Transverse colon (tissue), 4 donors: ENCODE measurements at regions not wholly inside any gene's neighbourhood (a gene's known extent, or its start where the extent isn't known, plus 50 kb on each side); places are given as distances from the start of the nearest gene placed in this dataset.
"Not testable (repeated sequence)": the region's sequence is repeated elsewhere in the genome, so short reads cannot be mapped to it uniquely, and the experiment has no call there.

Experiments
- EP300 ChIP-seq: sonication (generic); formaldehyde crosslinking; IDR thresholded peaks from one replicate; pipeline ENCODE4 v1.6.1; 2017; ENCODE audit warnings: antibody characterized with exemption, low read depth
- POLR2A ChIP-seq: fragments of 450-650 bp; IDR thresholded peaks from one replicate; pipeline ENCODE4 v1.6.1; 2016; ENCODE audit warnings: antibody characterized with exemption, mild to moderate bottlenecking, moderate library complexity
- POLR2AphosphoS5 ChIP-seq, 3 donors: sonication (generic); formaldehyde crosslinking; IDR thresholded peaks; one replicate each; pipeline ENCODE4 v1.6.1; 2016; ENCODE audit warnings: antibody characterized with exemption in 3 of 3
- TF ChIP-seq, protein P1 (sequence below), 5 experiments: fragments of 200-600 bp in 3 of 5; fragments of 450-650 bp in 2 of 5; sonication (generic) in 3 of 5; IDR thresholded peaks; 1 replicate in 2 of 5; 2 replicates in 3 of 5; pipeline ENCODE4 v1.5.1; 2016 to 2017; ENCODE audit warnings: antibody characterized with exemption in 5 of 5, inconsistent platforms in 3 of 5, mild to moderate bottlenecking in 2 of 5, moderate library complexity in 1 of 5

DNA sequence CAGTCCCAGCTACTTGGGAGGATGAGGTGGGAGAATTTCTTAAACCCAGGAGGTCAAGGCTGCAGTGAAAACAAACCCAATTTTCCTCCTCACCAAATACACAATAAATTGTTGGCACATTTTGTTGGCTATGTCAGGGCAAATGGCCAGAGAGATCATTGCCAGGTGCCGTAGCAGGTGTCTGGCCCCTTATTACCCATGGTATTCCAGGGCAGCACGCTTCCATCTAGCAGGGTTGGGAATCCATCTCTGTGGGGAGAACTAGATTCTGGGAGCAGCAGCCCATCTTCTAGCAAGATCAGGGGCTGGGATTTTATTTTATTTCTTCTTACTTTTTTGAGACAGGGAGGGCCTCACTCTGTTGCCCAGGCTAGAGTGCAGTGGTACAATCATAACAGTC, 266.1 kb upstream of the TBL1XR1 start:
- TF ChIP-seq, protein P1, sequence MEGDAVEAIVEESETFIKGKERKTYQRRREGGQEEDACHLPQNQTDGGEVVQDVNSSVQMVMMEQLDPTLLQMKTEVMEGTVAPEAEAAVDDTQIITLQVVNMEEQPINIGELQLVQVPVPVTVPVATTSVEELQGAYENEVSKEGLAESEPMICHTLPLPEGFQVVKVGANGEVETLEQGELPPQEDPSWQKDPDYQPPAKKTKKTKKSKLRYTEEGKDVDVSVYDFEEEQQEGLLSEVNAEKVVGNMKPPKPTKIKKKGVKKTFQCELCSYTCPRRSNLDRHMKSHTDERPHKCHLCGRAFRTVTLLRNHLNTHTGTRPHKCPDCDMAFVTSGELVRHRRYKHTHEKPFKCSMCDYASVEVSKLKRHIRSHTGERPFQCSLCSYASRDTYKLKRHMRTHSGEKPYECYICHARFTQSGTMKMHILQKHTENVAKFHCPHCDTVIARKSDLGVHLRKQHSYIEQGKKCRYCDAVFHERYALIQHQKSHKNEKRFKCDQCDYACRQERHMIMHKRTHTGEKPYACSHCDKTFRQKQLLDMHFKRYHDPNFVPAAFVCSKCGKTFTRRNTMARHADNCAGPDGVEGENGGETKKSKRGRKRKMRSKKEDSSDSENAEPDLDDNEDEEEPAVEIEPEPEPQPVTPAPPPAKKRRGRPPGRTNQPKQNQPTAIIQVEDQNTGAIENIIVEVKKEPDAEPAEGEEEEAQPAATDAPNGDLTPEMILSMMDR (IDR thresholded peaks at IDR 0.05): not testable (repeated sequence)
- not testable (repeated sequence) for TF ChIP-seq POLR2A; EP300; POLR2AphosphoS5 (IDR thresholded peaks at IDR 0.05)
